Esophagus squamous epithelium (tissue), 4 donors: ENCODE measurements at regions not wholly inside any gene's neighbourhood (a gene's known extent, or its start where the extent isn't known, plus 50 kb on each side); places are given as distances from the start of the nearest gene placed in this dataset.

Experiments
- POLR2A ChIP-seq, 4 donors: fragments of 450-650 bp; IDR thresholded peaks; one replicate each; pipeline ENCODE4 v1.6.1; 2017; ENCODE audit warnings: antibody characterized with exemption in 4 of 4, mild to moderate bottlenecking in 4 of 4, moderate library complexity in 3 of 4
- TF ChIP-seq, protein P1 (sequence below), 6 experiments: fragments of 450-650 bp in 4 of 6; fragments of 200-600 bp in 2 of 6; sonication (generic) in 2 of 6; IDR thresholded peaks; one replicate each; pipeline ENCODE4 v1.5.1; 2016 to 2019; ENCODE audit warnings: antibody characterized with exemption in 6 of 6, mild to moderate bottlenecking in 4 of 6, moderate library complexity in 4 of 6

DNA sequence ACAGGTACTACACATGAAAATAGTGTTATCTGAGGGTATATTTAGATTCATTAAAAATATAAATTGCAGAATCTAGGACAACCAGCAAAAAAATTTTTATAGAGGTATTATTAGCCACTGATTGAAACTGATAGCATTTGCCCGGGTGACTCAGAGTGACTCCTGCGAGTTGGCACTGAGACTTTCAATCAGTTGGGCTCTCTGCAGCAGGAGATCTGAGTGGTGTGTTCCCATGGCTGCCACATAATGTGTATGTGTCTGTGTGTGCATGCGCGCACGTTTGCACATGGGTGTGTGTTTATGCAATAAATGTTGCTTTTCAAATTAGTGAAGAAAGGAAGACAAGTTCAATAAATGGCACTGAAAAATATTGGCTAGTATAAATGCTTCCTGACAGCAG lies 100.1 kb upstream of the MRPS30 start:
- TF ChIP-seq, protein P1, sequence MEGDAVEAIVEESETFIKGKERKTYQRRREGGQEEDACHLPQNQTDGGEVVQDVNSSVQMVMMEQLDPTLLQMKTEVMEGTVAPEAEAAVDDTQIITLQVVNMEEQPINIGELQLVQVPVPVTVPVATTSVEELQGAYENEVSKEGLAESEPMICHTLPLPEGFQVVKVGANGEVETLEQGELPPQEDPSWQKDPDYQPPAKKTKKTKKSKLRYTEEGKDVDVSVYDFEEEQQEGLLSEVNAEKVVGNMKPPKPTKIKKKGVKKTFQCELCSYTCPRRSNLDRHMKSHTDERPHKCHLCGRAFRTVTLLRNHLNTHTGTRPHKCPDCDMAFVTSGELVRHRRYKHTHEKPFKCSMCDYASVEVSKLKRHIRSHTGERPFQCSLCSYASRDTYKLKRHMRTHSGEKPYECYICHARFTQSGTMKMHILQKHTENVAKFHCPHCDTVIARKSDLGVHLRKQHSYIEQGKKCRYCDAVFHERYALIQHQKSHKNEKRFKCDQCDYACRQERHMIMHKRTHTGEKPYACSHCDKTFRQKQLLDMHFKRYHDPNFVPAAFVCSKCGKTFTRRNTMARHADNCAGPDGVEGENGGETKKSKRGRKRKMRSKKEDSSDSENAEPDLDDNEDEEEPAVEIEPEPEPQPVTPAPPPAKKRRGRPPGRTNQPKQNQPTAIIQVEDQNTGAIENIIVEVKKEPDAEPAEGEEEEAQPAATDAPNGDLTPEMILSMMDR (IDR thresholded peaks at IDR 0.05) = no peak
- no peak for TF ChIP-seq POLR2A (IDR thresholded peaks at IDR 0.05)
